DOHH2 (cell line): ENCODE measurements at regions not wholly inside any gene's neighbourhood (a gene's known extent, or its start where the extent isn't known, plus 50 kb on each side); places are given as distances from the start of the nearest gene placed in this dataset.
"Not testable (repeated sequence)": the region's sequence is repeated elsewhere in the genome, so short reads cannot be mapped to it uniquely, and the experiment has no call there.

ENCODE experiments used
- H3F3A ChIP-seq: fragments of 200-600 bp; sonication (generic), shearing (Covaris generic); 2 replicates; pipeline ENCODE4 v1.6.0; 2016; ENCODE audit warnings: antibody characterized with exemption, mild to moderate bottlenecking; ENCODE audit not compliant: control insufficient read depth, insufficient read depth
- H3K27ac ChIP-seq: fragments of 200-600 bp; sonication (generic); 2 replicates; pipeline ENCODE4 v1.5.1; 2014; ENCODE audit warnings: low read depth, mild to moderate bottlenecking, low read length, moderate library complexity
- H3K27me3 ChIP-seq: fragments of 200-600 bp; sonication (generic); 2 replicates; pipeline ENCODE4 v1.6.1; 2014; ENCODE audit warnings: mild to moderate bottlenecking, low read length, mixed read lengths; ENCODE audit not compliant: control insufficient read depth
- H3K36me3 ChIP-seq: fragments of 200-600 bp; sonication (generic); 2 replicates; pipeline ENCODE4 v1.6.1; 2014; ENCODE audit warnings: mild to moderate bottlenecking, low read length, moderate library complexity, mixed read lengths; ENCODE audit not compliant: control insufficient read depth
- H3K4me1 ChIP-seq: fragments of 200-600 bp; sonication (generic); 2 replicates; pipeline ENCODE4 v1.6.1; 2014; ENCODE audit warnings: mild to moderate bottlenecking, low read length, mixed read lengths; ENCODE audit not compliant: control insufficient read depth
- H3K4me2 ChIP-seq: fragments of 200-600 bp; sonication (generic); 2 replicates; pipeline ENCODE4 v1.6.0; 2014; ENCODE audit warnings: mild to moderate bottlenecking, low read length, moderate library complexity
- H3K4me3 ChIP-seq: fragments of 200-600 bp; sonication (generic); 2 replicates; pipeline ENCODE4 v1.5.1; 2014; ENCODE audit warnings: mild to moderate bottlenecking, low read length, mixed read lengths
- H3K79me2 ChIP-seq: fragments of 200-600 bp; sonication (generic); 2 replicates; pipeline ENCODE4 v1.6.1; 2014; ENCODE audit warnings: mild to moderate bottlenecking, low read length, mixed read lengths; ENCODE audit not compliant: control insufficient read depth
- H3K9me2 ChIP-seq: fragments of 200-600 bp; sonication (generic); replicated peaks from 2 replicates; pipeline ENCODE4 v1.6.1; 2014; ENCODE audit warnings: mild to moderate bottlenecking, low read length, mixed read lengths; ENCODE audit not compliant: control insufficient read depth
- H3K9me3 ChIP-seq: fragments of 200-600 bp; sonication (generic); 2 replicates; pipeline ENCODE4 v1.6.1; 2014; ENCODE audit warnings: antibody characterized with exemption, low read length, mixed read lengths; ENCODE audit not compliant: control insufficient read depth, insufficient read depth
- H4K20me1 ChIP-seq: fragments of 200-600 bp; sonication (generic); 2 replicates; pipeline ENCODE4 v1.6.0; 2014; ENCODE audit warnings: low read depth, mild to moderate bottlenecking, antibody characterized with exemption, low read length, moderate library complexity; ENCODE audit not compliant: control insufficient read depth, insufficient read depth
- EZH2phosphoT487 ChIP-seq: fragments of 200-600 bp; sonication (generic); IDR thresholded peaks from 2 replicates; pipeline ENCODE4 v1.6.1; 2017; ENCODE audit warnings: borderline replicate concordance, mild to moderate bottlenecking, antibody characterized with exemption, low read length, moderate library complexity, mixed read lengths
- TF ChIP-seq, protein P1 (sequence below): fragments of 200-600 bp; sonication (generic); IDR thresholded peaks from one replicate; pipeline ENCODE4 v1.5.1; 2014; ENCODE audit warnings: antibody characterized with exemption, mild to moderate bottlenecking, low read depth, low read length; ENCODE audit not compliant: poor library complexity, severe bottlenecking

DNA sequence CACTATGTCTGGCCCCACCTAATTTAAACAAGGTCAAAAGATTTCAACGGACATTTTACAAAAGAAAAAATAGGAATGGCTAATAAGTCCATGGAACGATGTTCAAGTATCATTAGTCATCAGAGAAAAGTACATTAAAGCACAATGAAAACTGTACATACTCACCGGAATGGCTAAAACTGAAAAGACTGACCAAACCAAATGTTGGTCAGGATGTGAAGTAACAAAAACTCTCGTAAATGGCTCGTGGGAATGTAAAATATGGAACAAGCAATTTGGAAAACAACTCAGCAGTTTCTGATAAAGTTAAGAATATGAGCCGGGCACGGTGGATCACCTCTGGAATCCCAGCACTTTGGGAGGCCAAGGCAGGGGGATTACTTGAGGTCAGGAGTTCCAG, 65.7 kb upstream of the PARD3 start:
- Histone ChIP-seq H3K79me2 (no peaks in the 10 kb centered on the region), H3K9me3 (no peaks in the 10 kb centered on the region), H3K27ac (no peak overlapping the region), H3K4me3 (no peak overlapping the region), H3K9me2 (no peaks in the 10 kb centered on the region), H3K27me3 (no peaks in the 10 kb centered on the region; the same call in 1 of the 2 replicates), H3K4me1 (no peaks in the 10 kb centered on the region), H3K36me3 (no peaks in the 10 kb centered on the region), H4K20me1 (no peaks in the 10 kb centered on the region), H3K4me2 (no peak overlapping the region), H3F3A (no peaks in the 10 kb centered on the region)
- TF ChIP-seq, protein P1, sequence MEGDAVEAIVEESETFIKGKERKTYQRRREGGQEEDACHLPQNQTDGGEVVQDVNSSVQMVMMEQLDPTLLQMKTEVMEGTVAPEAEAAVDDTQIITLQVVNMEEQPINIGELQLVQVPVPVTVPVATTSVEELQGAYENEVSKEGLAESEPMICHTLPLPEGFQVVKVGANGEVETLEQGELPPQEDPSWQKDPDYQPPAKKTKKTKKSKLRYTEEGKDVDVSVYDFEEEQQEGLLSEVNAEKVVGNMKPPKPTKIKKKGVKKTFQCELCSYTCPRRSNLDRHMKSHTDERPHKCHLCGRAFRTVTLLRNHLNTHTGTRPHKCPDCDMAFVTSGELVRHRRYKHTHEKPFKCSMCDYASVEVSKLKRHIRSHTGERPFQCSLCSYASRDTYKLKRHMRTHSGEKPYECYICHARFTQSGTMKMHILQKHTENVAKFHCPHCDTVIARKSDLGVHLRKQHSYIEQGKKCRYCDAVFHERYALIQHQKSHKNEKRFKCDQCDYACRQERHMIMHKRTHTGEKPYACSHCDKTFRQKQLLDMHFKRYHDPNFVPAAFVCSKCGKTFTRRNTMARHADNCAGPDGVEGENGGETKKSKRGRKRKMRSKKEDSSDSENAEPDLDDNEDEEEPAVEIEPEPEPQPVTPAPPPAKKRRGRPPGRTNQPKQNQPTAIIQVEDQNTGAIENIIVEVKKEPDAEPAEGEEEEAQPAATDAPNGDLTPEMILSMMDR, result no peak
- TF ChIP-seq EZH2phosphoT487, result no peak

DNA sequence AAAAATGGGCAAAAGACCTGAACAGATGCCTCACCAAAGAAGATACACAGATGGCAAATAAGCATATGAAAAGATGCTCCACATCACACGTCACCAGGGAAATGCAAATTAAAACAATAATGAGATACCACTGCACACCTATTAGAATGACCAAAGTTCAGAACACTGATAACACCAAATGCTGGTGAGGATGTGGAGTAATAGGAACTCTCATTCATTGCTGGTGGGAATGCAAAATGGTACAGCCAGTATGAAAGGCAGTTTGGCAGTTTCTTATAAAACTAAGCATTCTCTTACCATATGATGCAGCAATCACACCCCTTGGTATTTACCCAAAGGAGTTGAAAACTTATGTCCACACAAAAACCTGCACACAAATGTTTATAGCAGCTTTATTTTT, 63.6 kb upstream of the PARD3 start:
- H3K9me3 ChIP-seq, H3K79me2 ChIP-seq, H3K4me1 ChIP-seq, H3K36me3 ChIP-seq, H3K4me2 ChIP-seq, H3K27ac ChIP-seq, H3K27me3 ChIP-seq, H4K20me1 ChIP-seq, H3K4me3 ChIP-seq, H3F3A ChIP-seq, H3K9me2 ChIP-seq: not testable (repeated sequence)

DNA sequence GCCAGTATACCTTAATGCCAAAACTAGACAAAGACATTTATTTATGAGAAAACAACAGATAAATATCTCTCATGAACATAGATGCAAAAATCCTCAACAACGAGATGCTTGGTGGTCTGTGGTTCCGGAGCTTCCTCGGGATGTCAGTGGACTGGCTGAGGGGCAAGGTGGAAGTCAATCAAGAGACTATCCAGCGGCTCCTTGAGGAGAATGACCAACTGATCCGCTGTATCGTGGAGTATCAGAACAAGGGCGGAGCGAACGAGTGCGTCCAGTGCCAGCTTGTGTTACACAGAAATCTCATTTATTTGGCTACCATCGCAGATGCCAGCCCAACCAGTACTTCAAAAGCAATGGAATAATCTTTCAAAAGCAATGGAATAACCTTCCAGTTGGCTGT, 60.0 kb upstream of the PARD3 start:
- no peaks in the 10 kb centered on the region for H3K4me1 ChIP-seq
- no peak for TF ChIP-seq EZH2phosphoT487
- TF ChIP-seq, protein P1, result no peak
- no peak overlapping the region for H3K4me2 ChIP-seq
- no peaks in the 10 kb centered on the region for H3F3A ChIP-seq
- no peaks in the 10 kb centered on the region for H3K9me3 ChIP-seq
- H3K27me3 ChIP-seq, result no peaks in the 10 kb centered on the region
- H3K27ac ChIP-seq, result no peak overlapping the region
- H3K4me3 ChIP-seq, result no peak overlapping the region
- no peaks in the 10 kb centered on the region for H3K36me3 ChIP-seq
- no peaks in the 10 kb centered on the region for H3K9me2 ChIP-seq
- no peaks in the 10 kb centered on the region for H4K20me1 ChIP-seq
- H3K79me2 ChIP-seq, result no peaks in the 10 kb centered on the region

DNA sequence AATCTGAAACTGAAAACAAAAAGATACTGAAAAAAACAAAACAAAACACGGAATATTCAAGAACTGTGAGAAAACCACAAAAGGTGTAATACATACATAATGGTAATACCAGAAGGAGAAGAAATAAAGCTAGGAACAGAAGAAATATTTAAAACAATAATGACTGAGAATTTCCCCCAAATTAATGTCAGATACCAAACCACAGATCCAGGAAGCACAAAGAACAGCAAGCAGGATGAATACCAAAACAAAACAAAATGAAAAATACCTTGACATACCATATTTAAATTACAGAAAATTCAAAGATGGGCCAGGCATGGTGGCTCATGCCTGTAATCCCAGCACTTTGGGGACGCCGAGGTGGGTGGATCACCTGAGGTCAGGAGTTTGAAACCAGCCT, 57.7 kb upstream of the PARD3 start:
- no peak for TF ChIP-seq EZH2phosphoT487
- TF ChIP-seq, protein P1, result no peak
- Histone ChIP-seq H3K27ac (no peak overlapping the region), H3K27me3 (no peaks in the 10 kb centered on the region), H3K4me1 (no peaks in the 10 kb centered on the region), H3K4me2 (no peak overlapping the region), H4K20me1 (no peaks in the 10 kb centered on the region), H3K9me2 (no peaks in the 10 kb centered on the region), H3K79me2 (no peaks in the 10 kb centered on the region), H3F3A (no peaks in the 10 kb centered on the region), H3K36me3 (no peaks in the 10 kb centered on the region), H3K4me3 (no peak overlapping the region), H3K9me3 (no peaks in the 10 kb centered on the region)
